ENCODE measurements at regions not wholly inside any gene's neighbourhood (a gene's known extent, or its start where the extent isn't known, plus 50 kb on each side); places are given as distances from the start of the nearest gene placed in this dataset.

- no peak for TF ChIP-seq CTCF (IDR thresholded peaks at IDR 0.05)
- H3K27ac Mint-ChIP-seq: peak overlapping the region; percentile 82
- H3K4me3 Mint-ChIP-seq: peak overlapping the region; percentile 98
- intact Hi-C loops (cut with DNase I, micrococcal nuclease): loop anchor here (1.0 to 10.0 kb wide), 7 partner anchors 22 to 1216 kb away; partner anchors contain the start of genes AKAP17A (in 1 of the 2), ASMTL (in 1 of the 2) and SLC25A6 (in 1 of the 2)
- DNase-seq (peak; percentile 73 to 94 (median 84)), ATAC-seq (ENCODE audit: poor library complexity) (peak; percentile 94)
- Histone ChIP-seq H3K4me1 (ENCODE audit: insufficient read depth, low read length) (peaks cover 34% of the 10 kb centered on the region), H3K9me3 (ENCODE audit: control insufficient read depth in 1 of 2, insufficient read depth in 1 of 2, low read length in 2 of 2) (no peaks in the 10 kb centered on the region), H3K27me3 (ENCODE audit: control insufficient read depth in 1 of 2, insufficient read depth in 2 of 2, low read length in 2 of 2) (no peaks in the 10 kb centered on the region), H3K27ac (ENCODE audit: low read depth in 1 of 2, low read length in 2 of 2) (peak overlapping the region; percentile 14 to 43), H3K36me3 (ENCODE audit: insufficient read depth, low read length) (no peaks in the 10 kb centered on the region), H3K4me3 (ENCODE audit: low read length) (peak overlapping the region; percentile 96)
- CTCF ChIA-PET: no interaction called here
- peaks cover 63% of the 10 kb centered on the region for H3K4me1 Mint-ChIP-seq (ENCODE audit: low read depth)
- H3K36me3 Mint-ChIP-seq (ENCODE audit: low read depth): peaks cover 37% of the 10 kb centered on the region
- H3K9me3 Mint-ChIP-seq: no peaks in the 10 kb centered on the region
- POLR2A ChIA-PET: no interaction called here
- H3K27me3 Mint-ChIP-seq: no peaks in the 10 kb centered on the region
These were observed 82.3 kb upstream of the CD99 start for GRCh38 chrX:2608638-2609430.

GRCh38 chrX:2607113-2607512, 84.0 kb upstream of the CD99 start:
- no peaks in the 10 kb centered on the region for H3K27me3 ChIP-seq (ENCODE audit: control insufficient read depth in 1 of 2, insufficient read depth in 2 of 2, low read length in 2 of 2)
- H3K4me3 ChIP-seq (ENCODE audit: low read length): no peak overlapping the region
- peak overlapping the region; percentile 1 for H3K27ac Mint-ChIP-seq
- H3K9me3 ChIP-seq (ENCODE audit: control insufficient read depth in 1 of 2, insufficient read depth in 1 of 2, low read length in 2 of 2): no peaks in the 10 kb centered on the region
- peaks cover 34% of the 10 kb centered on the region for H3K4me1 ChIP-seq (ENCODE audit: insufficient read depth, low read length)
- H3K36me3 Mint-ChIP-seq (ENCODE audit: low read depth): peaks cover 40% of the 10 kb centered on the region
- no peak for TF ChIP-seq CTCF (IDR thresholded peaks at IDR 0.05)
- no peaks in the 10 kb centered on the region for H3K27me3 Mint-ChIP-seq
- POLR2A ChIA-PET: no interaction called here
- peaks cover 63% of the 10 kb centered on the region for H3K4me1 Mint-ChIP-seq (ENCODE audit: low read depth)
- no peak for ATAC-seq (ENCODE audit: poor library complexity)
- intact Hi-C loops (cut with DNase I, micrococcal nuclease): loop anchor here in 1 of 2 experiments (5.0 to 10.0 kb wide), 4 partner anchors 282 to 1155 kb away; partner anchors contain the start of genes AKAP17A and ASMTL
- CTCF ChIA-PET: no interaction called here
- H3K27ac ChIP-seq (ENCODE audit: low read depth in 1 of 2, low read length in 2 of 2): no peak overlapping the region
- DNase-seq: no peak
- H3K36me3 ChIP-seq (ENCODE audit: insufficient read depth, low read length): peaks cover 3% of the 10 kb centered on the region
- peak overlapping the region; percentile 98 for H3K4me3 Mint-ChIP-seq
- no peaks in the 10 kb centered on the region for H3K9me3 Mint-ChIP-seq

GRCh38 chrX:2600564-2600963, 90.5 kb upstream of the CD99 start:
- peaks cover 60% of the 10 kb centered on the region for H3K36me3 Mint-ChIP-seq (ENCODE audit: low read depth)
- intact Hi-C loops (cut with DNase I, micrococcal nuclease): loop anchor here in 1 of 2 experiments (10.0 kb wide), 1 partner anchor 276 kb away; no protein-coding TSS in a partner anchor

More at GRCh38 chrX:2600564-2600963, 90.5 kb upstream of the CD99 start:
- Mint-ChIP-seq H3K4me3 (no peak overlapping the region), H3K4me1 (ENCODE audit: low read depth) (peaks cover 16% of the 10 kb centered on the region), H3K27ac (no peak overlapping the region), H3K27me3 (no peaks in the 10 kb centered on the region), H3K9me3 (no peaks in the 10 kb centered on the region)
- POLR2A ChIA-PET: no interaction called here
- Histone ChIP-seq H3K4me3 (ENCODE audit: low read length) (no peak overlapping the region), H3K27me3 (ENCODE audit: control insufficient read depth in 1 of 2, insufficient read depth in 2 of 2, low read length in 2 of 2) (no peaks in the 10 kb centered on the region), H3K4me1 (ENCODE audit: insufficient read depth, low read length) (no peaks in the 10 kb centered on the region), H3K9me3 (ENCODE audit: control insufficient read depth in 1 of 2, insufficient read depth in 1 of 2, low read length in 2 of 2) (no peaks in the 10 kb centered on the region), H3K27ac (ENCODE audit: low read depth in 1 of 2, low read length in 2 of 2) (no peak overlapping the region), H3K36me3 (ENCODE audit: insufficient read depth, low read length) (peaks cover 11% of the 10 kb centered on the region)
- no peak for TF ChIP-seq CTCF (IDR thresholded peaks at IDR 0.05)
- ATAC-seq (ENCODE audit: poor library complexity) (no peak), DNase-seq (no peak)
- CTCF ChIA-PET: no interaction called here
